22Rv1 (cell line): ENCODE measurements at regions not wholly inside any gene's neighbourhood (a gene's known extent, or its start where the extent isn't known, plus 50 kb on each side); places are given as distances from the start of the nearest gene placed in this dataset.
"Not testable (repeated sequence)": the region's sequence is repeated elsewhere in the genome, so short reads cannot be mapped to it uniquely, and the experiment has no call there.

ENCODE experiments used
- H3K27ac ChIP-seq: fragments of 450-650 bp; 2 replicates; pipeline ENCODE4 v1.5.1; 2017
- ZFX ChIP-seq: fragments of 450-650 bp; IDR thresholded peaks from 2 replicates; pipeline ENCODE4 v1.6.1; 2017; ENCODE audit warnings: antibody characterized with exemption, borderline replicate concordance
- TF ChIP-seq, protein P1 (sequence below): fragments of 450-650 bp; IDR thresholded peaks from 2 replicates; pipeline ENCODE4 v1.5.1; 2017; ENCODE audit warnings: mild to moderate bottlenecking

DNA sequence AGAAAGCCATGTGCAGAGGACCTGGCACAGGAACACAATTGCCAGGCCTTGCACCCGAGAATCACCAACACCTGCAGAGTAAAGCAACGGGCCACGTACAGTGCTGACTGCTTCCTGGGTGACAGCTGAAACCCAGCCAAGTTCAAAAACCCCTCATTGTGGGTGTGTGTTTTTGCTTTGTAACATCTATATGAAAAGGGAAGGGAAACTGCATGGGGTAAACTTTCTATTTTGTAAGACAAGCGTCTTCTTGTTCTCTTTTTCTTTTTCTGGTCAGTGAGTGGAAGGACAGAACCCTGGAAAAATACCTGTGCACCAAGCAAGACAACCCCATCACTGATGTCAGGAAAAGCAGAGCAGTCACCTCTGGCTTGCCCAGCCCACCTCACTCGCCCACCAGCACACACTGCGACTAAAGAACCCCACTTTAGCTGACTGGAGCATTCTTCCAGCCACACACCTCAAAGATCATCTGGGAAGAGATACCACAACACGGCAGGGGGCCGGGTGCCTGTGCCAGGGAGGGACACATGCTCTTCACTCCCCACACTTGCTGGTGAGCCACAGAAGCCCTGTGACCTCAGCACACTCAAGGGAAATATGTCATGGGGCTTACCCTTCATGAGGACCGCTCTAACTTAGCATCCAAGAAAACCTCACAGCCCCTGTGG is 172.3 kb downstream of the NDUFA12 start:
- no peak for TF ChIP-seq ZFX
- TF ChIP-seq, protein P1, sequence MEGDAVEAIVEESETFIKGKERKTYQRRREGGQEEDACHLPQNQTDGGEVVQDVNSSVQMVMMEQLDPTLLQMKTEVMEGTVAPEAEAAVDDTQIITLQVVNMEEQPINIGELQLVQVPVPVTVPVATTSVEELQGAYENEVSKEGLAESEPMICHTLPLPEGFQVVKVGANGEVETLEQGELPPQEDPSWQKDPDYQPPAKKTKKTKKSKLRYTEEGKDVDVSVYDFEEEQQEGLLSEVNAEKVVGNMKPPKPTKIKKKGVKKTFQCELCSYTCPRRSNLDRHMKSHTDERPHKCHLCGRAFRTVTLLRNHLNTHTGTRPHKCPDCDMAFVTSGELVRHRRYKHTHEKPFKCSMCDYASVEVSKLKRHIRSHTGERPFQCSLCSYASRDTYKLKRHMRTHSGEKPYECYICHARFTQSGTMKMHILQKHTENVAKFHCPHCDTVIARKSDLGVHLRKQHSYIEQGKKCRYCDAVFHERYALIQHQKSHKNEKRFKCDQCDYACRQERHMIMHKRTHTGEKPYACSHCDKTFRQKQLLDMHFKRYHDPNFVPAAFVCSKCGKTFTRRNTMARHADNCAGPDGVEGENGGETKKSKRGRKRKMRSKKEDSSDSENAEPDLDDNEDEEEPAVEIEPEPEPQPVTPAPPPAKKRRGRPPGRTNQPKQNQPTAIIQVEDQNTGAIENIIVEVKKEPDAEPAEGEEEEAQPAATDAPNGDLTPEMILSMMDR = no peak
- no peak overlapping the region for H3K27ac ChIP-seq

DNA sequence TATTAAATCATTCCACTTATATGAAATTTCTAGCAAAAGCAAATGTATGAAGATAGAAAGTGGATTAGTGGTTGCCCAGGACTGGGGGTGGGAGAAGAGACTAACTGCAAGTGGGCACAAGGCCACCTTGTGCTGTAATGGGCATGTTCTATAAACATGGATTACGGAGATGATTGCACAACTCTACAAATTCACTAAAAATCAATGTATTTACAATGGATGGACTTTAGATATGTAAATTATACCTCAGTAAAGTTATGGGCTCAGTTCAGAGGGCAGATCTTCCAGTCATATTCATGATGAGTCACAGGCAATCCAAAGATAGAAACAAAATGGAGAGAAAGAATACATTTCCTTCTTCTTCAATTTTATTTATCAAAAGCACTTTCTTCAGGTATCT is 173.9 kb downstream of the NDUFA12 start:
- H3K27ac ChIP-seq = no peak overlapping the region
- no peak for TF ChIP-seq ZFX
- TF ChIP-seq, protein P1 = no peak

DNA sequence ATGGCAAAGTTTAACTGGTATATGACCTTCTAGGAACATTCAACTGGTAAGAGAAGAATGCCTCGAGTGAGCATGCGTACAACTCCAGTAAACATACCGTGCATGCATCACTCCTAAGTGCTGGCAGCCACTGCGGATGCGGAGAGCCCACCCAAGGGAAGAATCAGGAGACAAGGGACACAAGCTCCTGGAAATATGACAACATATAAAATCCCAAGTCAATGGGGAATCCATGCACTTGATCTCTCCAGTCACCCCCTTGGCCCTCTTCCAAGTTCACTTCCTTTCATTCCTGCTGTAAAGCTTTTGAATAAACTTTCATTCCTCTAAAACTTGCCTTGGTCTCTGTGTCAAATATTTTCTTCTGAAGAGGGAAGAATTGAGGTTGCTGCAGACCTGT is 168.7 kb upstream of the TMCC3 start:
- TF ChIP-seq ZFX = no peak
- TF ChIP-seq, protein P1 = no peak
- no peak overlapping the region for H3K27ac ChIP-seq

DNA sequence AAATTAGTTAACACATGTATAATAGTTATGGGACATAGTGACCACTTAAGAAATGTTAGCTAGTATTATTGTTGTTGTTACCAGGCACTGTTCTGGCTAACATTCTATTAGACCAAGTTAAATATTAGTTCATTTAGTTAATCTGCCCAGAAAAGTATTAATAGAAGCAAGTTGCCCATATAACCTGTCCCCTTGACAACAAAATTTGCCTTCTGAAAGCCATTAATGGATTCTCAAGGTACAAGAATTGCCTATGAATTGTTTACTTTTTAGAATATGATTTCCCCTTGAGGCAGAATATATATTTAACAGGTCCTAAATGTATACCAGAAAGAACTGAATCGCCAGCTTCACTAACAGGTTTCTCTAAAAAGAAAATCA is 167.3 kb upstream of the TMCC3 start:
- H3K27ac ChIP-seq = no peak overlapping the region
- TF ChIP-seq, protein P1 = no peak
- TF ChIP-seq ZFX = no peak

DNA sequence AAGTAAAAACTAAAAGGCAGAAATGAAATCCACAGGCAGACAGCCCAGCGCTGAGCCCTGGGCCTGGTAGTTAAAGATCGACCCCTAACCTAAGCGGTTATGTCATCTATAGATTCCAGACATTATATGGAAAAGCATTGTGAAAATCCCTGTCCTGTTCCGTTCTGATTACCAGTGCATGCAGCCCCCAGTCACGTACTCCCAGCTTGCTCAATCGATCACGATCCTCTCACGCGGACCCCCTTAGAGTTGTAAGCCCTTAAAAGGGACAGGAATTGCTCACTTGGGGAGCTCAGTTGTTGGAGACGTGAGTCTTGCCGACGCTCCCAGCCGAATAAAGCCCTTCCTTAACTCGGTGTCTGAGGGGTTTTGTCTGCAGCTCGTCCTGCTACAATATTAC is 166.8 kb upstream of the TMCC3 start:
- H3K27ac ChIP-seq = not testable (repeated sequence)

DNA sequence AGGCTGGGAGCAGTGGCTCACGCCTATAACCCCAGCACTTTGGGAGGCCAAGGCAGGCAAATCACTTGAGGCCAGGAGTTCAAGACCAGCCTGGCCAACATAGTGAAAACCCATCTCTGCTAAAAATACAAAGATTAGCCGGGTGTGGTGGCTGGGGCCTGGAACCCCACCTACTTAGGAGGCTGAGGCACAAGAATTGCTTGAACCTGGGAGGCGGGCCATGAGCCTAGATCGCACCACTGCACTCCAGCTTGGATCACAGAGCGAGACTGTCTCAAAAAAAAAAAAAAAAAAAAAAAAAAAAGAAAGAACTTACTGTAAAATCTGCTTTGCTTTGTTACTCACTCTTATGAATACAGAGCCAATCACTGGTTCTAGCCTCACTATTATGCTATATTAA is 166.4 kb upstream of the TMCC3 start:
- not testable (repeated sequence) for H3K27ac ChIP-seq

DNA sequence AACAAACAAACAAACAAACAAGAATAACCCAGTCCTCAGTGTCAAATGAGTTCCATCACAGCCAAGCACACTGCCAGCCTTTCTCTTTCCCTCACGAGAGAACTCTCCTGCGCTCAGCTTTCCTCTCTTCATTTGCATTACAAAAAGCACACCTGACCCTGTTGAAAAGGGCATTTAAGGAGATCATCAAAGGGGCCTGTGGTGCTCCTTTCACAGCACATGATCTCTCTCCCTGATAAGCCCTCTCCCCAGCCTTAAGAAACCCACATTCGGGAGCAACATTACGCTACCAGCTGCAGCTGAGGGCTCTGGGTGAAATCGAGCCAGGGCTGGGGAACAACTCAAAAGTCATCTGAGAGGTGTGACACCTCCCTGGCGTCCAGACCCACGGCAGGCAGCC is 165.6 kb upstream of the TMCC3 start:
- TF ChIP-seq, protein P1 = no peak
- TF ChIP-seq ZFX = no peak
- no peak overlapping the region for H3K27ac ChIP-seq

DNA sequence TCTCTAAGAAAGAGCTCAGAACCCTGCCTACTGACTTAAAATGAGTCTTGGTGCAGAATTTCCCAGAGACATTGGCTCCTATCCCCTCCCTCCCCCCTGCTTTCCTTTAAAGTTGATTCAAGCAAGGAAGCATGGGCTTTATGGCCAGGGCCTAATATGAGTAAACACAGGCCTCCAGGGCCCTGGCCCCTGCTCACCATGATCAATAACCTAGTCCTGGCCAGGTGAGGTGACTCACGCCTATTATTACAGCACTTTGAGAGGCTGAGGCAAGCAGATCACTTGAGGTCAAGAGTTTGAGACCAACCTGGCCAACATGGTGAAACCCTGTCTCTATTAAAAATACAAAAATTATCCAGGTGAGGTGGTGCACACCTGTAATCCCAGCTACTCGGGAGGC is 165.1 kb upstream of the TMCC3 start:
- TF ChIP-seq, protein P1 = no peak
- no peak for TF ChIP-seq ZFX
- H3K27ac ChIP-seq = no peak overlapping the region
